ENCODE measurements at regions not wholly inside any gene's neighbourhood (a gene's known extent, or its start where the extent isn't known, plus 50 kb on each side); places are given as distances from the start of the nearest gene placed in this dataset.

DNA sequence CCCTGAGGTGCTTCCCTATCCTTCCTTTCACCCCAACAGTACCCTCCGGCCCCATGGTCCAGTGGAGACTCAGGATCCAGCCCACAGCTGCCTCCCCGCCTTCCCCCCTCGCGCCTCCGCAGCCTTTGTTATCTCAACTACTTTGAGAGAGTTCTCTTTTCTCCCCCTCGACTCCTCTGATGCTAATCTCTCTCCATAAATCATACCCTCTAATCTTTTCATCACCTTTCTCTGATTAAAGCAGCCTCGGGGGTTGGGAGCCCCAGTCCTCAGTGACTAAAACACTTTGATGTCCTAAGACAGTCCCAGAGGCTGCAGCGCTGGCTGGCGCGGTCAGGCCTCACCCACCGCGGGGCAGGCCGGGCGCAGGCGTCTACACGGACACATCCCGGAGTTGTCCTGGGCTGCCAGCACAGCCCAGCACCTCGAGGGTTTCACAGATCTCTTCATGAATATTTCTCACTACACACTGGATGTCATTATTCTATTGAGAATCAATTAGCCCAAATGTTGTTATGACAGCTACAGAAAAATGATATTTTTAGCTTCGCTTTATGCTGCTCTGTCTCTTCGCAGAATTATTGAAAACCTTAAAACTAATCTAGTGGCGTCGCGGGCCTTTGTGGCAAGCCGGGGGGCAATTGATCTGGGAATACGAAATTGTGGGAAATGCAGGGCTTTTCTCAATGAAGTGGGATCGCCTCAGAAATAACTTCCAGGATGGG is 289.5 kb downstream of the RRAGC start:
- H3K9ac ChIP-seq (ENCODE audit: low read length), result no peak overlapping the region
- DNase-seq, result no peak
- no peak overlapping the region for H3K4ac ChIP-seq (ENCODE audit: low read depth, low read length)
- no peak overlapping the region for H4K12ac ChIP-seq (ENCODE audit: low read depth, low read length)
- no peak overlapping the region for H4K8ac ChIP-seq (ENCODE audit: low read depth, low read length)
- no peak overlapping the region for H2BK12ac ChIP-seq (ENCODE audit: low read length)
- H3K18ac ChIP-seq (ENCODE audit: low read length), result no peak overlapping the region
- H3K79me2 ChIP-seq (ENCODE audit: control insufficient read depth, insufficient read depth, low read length, poor library complexity), result no peaks in the 10 kb centered on the region
- no peaks in the 10 kb centered on the region for H3K36me3 ChIP-seq (ENCODE audit: control insufficient read depth in 1 of 2, insufficient read depth in 2 of 2, low read length in 2 of 2)
- H2AK5ac ChIP-seq (ENCODE audit: low read length), result no peak overlapping the region
- H3K4me3 ChIP-seq (ENCODE audit: low read depth, low read length), result no peak overlapping the region
- H3K4me2 ChIP-seq (ENCODE audit: low read length), result no peak overlapping the region
- H3K79me1 ChIP-seq (ENCODE audit: low read length), result no peaks in the 10 kb centered on the region
- H3K4me1 ChIP-seq (ENCODE audit: control insufficient read depth in 1 of 2, insufficient read depth in 2 of 2, low read length in 2 of 2), result no peaks in the 10 kb centered on the region
- H4K91ac ChIP-seq (ENCODE audit: low read depth, low read length), result no peak overlapping the region
- no CpG with 5 or more reads among the region's 26 CpGs for WGBS (ENCODE audit: extremely low coverage, insufficient coverage, insufficient read length)
- H3K27me3 ChIP-seq (ENCODE audit: insufficient read depth, low read length), result peaks cover 3% of the 10 kb centered on the region
- H3K9me3 ChIP-seq (ENCODE audit: insufficient read depth, low read depth, low read length), result no peaks in the 10 kb centered on the region
- H2BK120ac ChIP-seq (ENCODE audit: insufficient read depth, low read length, poor library complexity), result no peak overlapping the region
- no peak overlapping the region for H3K14ac ChIP-seq (ENCODE audit: low read length)
- no peak overlapping the region for H2AFZ ChIP-seq (ENCODE audit: insufficient read depth, low read length, poor library complexity)
- no peak overlapping the region for H3K23ac ChIP-seq (ENCODE audit: low read length)
- no peak overlapping the region for H3K27ac ChIP-seq (ENCODE audit: low read depth, low read length)
- H2BK5ac ChIP-seq (ENCODE audit: low read depth, low read length, poor library complexity), result no peak overlapping the region

DNA sequence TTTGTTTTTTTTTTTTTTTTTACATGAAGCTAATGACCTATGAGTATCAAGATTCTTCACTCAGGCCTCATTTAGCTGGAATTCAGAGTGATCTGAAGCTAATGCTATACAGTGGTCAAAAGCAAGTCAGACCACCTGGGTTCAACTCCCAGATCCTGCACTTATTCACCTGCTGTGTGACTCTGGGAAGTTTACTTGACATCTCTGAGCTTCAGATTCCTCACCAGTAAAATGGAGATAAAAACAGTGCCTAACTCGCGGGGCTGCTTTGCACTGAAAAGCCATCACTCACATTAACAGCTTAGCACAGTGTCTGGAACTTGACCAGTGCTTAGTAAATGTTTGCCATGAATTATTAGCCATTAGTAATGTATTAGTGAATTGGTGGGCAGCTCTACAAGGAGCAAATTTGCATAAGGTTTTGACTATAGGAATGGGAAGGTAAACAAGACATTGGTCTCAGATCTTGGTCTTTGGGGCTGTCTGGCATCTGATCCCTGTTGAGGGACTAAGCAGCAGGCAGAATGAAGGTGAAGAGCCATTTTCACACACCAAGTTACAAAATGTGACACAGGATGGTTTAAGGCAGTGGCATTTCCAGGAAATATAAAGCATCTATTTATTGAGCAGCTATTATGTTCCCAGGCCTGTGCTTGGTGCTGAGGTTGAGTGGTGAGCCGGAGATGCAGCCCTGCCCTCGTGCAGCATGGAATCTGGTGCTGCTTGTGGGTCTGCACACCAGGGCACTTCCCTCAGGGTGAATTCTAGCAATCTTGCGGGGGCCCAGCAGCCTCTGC is 291.3 kb downstream of the RRAGC start:
- no peak overlapping the region for H3K4ac ChIP-seq (ENCODE audit: low read depth, low read length)
- H2BK5ac ChIP-seq (ENCODE audit: low read depth, low read length, poor library complexity), result no peak overlapping the region
- H3K27me3 ChIP-seq (ENCODE audit: insufficient read depth, low read length), result peaks cover 3% of the 10 kb centered on the region
- H3K18ac ChIP-seq (ENCODE audit: low read length), result no peak overlapping the region
- no peak overlapping the region for H3K23ac ChIP-seq (ENCODE audit: low read length)
- H3K27ac ChIP-seq (ENCODE audit: low read depth, low read length), result no peak overlapping the region
- no peak overlapping the region for H2AFZ ChIP-seq (ENCODE audit: insufficient read depth, low read length, poor library complexity)
- no peak overlapping the region for H3K4me2 ChIP-seq (ENCODE audit: low read length)
- H3K4me1 ChIP-seq (ENCODE audit: control insufficient read depth in 1 of 2, insufficient read depth in 2 of 2, low read length in 2 of 2), result no peaks in the 10 kb centered on the region
- peaks cover 3% of the 10 kb centered on the region for H3K9me3 ChIP-seq (ENCODE audit: insufficient read depth, low read depth, low read length)
- no peaks in the 10 kb centered on the region for H3K79me1 ChIP-seq (ENCODE audit: low read length)
- H3K4me3 ChIP-seq (ENCODE audit: low read depth, low read length), result no peak overlapping the region
- no peak overlapping the region for H4K12ac ChIP-seq (ENCODE audit: low read depth, low read length)
- no peak overlapping the region for H3K9ac ChIP-seq (ENCODE audit: low read length)
- H4K8ac ChIP-seq (ENCODE audit: low read depth, low read length), result no peak overlapping the region
- WGBS (ENCODE audit: extremely low coverage, insufficient coverage, insufficient read length), result no CpG with 5 or more reads among the region's 5 CpGs
- H4K91ac ChIP-seq (ENCODE audit: low read depth, low read length), result no peak overlapping the region
- H3K36me3 ChIP-seq (ENCODE audit: control insufficient read depth in 1 of 2, insufficient read depth in 2 of 2, low read length in 2 of 2), result no peaks in the 10 kb centered on the region
- H2AK5ac ChIP-seq (ENCODE audit: low read length), result no peak overlapping the region
- H3K14ac ChIP-seq (ENCODE audit: low read length), result no peak overlapping the region
- no peaks in the 10 kb centered on the region for H3K79me2 ChIP-seq (ENCODE audit: control insufficient read depth, insufficient read depth, low read length, poor library complexity)
- H2BK12ac ChIP-seq (ENCODE audit: low read length), result no peak overlapping the region
- DNase-seq, result no peak
- H2BK120ac ChIP-seq (ENCODE audit: insufficient read depth, low read length, poor library complexity), result no peak overlapping the region

- H3K4me1 ChIP-seq (ENCODE audit: control insufficient read depth in 1 of 2, insufficient read depth in 2 of 2, low read length in 2 of 2), result no peaks in the 10 kb centered on the region
- no peak overlapping the region for H3K9ac ChIP-seq (ENCODE audit: low read length)
- no peak overlapping the region for H2BK120ac ChIP-seq (ENCODE audit: insufficient read depth, low read length, poor library complexity)
- no peak overlapping the region for H4K12ac ChIP-seq (ENCODE audit: low read depth, low read length)
- H3K4me3 ChIP-seq (ENCODE audit: low read depth, low read length), result no peak overlapping the region
- no peak overlapping the region for H2BK12ac ChIP-seq (ENCODE audit: low read length)
- no peak overlapping the region for H4K91ac ChIP-seq (ENCODE audit: low read depth, low read length)
- H3K79me2 ChIP-seq (ENCODE audit: control insufficient read depth, insufficient read depth, low read length, poor library complexity), result no peaks in the 10 kb centered on the region
- H3K27ac ChIP-seq (ENCODE audit: low read depth, low read length), result no peak overlapping the region
- WGBS (ENCODE audit: extremely low coverage, insufficient coverage, insufficient read length), result no CpG with 5 or more reads among the region's 5 CpGs
- no peak overlapping the region for H2AFZ ChIP-seq (ENCODE audit: insufficient read depth, low read length, poor library complexity)
- no peak overlapping the region for H3K14ac ChIP-seq (ENCODE audit: low read length)
- H3K36me3 ChIP-seq (ENCODE audit: control insufficient read depth in 1 of 2, insufficient read depth in 2 of 2, low read length in 2 of 2), result no peaks in the 10 kb centered on the region
- no peak overlapping the region for H3K4me2 ChIP-seq (ENCODE audit: low read length)
- DNase-seq, result no peak
- no peak overlapping the region for H2BK5ac ChIP-seq (ENCODE audit: low read depth, low read length, poor library complexity)
- H3K4ac ChIP-seq (ENCODE audit: low read depth, low read length), result no peak overlapping the region
- H3K79me1 ChIP-seq (ENCODE audit: low read length), result no peaks in the 10 kb centered on the region
- H3K23ac ChIP-seq (ENCODE audit: low read length), result no peak overlapping the region
- no peak overlapping the region for H3K18ac ChIP-seq (ENCODE audit: low read length)
- H3K9me3 ChIP-seq (ENCODE audit: insufficient read depth, low read depth, low read length), result peaks cover 3% of the 10 kb centered on the region
- peaks cover 3% of the 10 kb centered on the region for H3K27me3 ChIP-seq (ENCODE audit: insufficient read depth, low read length)
- H2AK5ac ChIP-seq (ENCODE audit: low read length), result no peak overlapping the region
- H4K8ac ChIP-seq (ENCODE audit: low read depth, low read length), result no peak overlapping the region
Observed at GRCh38 chr1:38567401-38567800, 292.2 kb downstream of the RRAGC start.

DNA sequence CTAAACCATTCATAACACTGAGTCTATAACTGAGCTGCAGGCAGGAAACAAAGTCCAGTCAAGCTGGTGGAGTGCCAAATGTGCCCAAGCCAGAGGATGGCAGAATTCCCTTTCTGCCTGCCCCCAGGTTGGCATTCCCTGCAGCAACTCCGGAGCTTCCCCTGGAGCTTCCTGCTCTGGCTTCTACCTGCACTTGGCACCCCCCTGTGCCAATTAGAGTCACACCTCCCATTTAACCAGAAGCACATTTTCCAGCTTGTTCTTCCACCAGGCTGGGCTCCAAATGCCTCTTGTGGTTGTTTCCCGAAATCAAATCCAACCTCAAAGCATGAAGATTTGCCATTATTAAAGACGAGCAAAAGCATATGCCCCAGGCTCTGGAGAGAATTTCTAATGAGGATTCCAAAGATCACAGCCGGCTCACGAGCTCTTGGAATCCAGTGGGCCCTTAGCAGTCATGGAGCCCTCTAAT is 294.5 kb downstream of the RRAGC start:
- Histone ChIP-seq H2AFZ (ENCODE audit: insufficient read depth, low read length, poor library complexity) (no peak overlapping the region), H3K36me3 (ENCODE audit: control insufficient read depth in 1 of 2, insufficient read depth in 2 of 2, low read length in 2 of 2) (no peaks in the 10 kb centered on the region), H3K9ac (ENCODE audit: low read length) (no peak overlapping the region), H2BK5ac (ENCODE audit: low read depth, low read length, poor library complexity) (no peak overlapping the region), H4K12ac (ENCODE audit: low read depth, low read length) (no peak overlapping the region), H4K91ac (ENCODE audit: low read depth, low read length) (no peak overlapping the region), H3K27me3 (ENCODE audit: insufficient read depth, low read length) (peaks cover 3% of the 10 kb centered on the region), H3K4me1 (ENCODE audit: control insufficient read depth in 1 of 2, insufficient read depth in 2 of 2, low read length in 2 of 2) (no peaks in the 10 kb centered on the region), H3K4me2 (ENCODE audit: low read length) (no peak overlapping the region), H3K18ac (ENCODE audit: low read length) (no peak overlapping the region), H2AK5ac (ENCODE audit: low read length) (no peak overlapping the region), H3K4ac (ENCODE audit: low read depth, low read length) (no peak overlapping the region), H4K8ac (ENCODE audit: low read depth, low read length) (no peak overlapping the region), H2BK120ac (ENCODE audit: insufficient read depth, low read length, poor library complexity) (no peak overlapping the region), H3K79me2 (ENCODE audit: control insufficient read depth, insufficient read depth, low read length, poor library complexity) (no peaks in the 10 kb centered on the region), H3K23ac (ENCODE audit: low read length) (no peak overlapping the region), H3K14ac (ENCODE audit: low read length) (no peak overlapping the region), H3K4me3 (ENCODE audit: low read depth, low read length) (no peak overlapping the region), H2BK12ac (ENCODE audit: low read length) (no peak overlapping the region), H3K79me1 (ENCODE audit: low read length) (no peaks in the 10 kb centered on the region), H3K9me3 (ENCODE audit: insufficient read depth, low read depth, low read length) (peaks cover 3% of the 10 kb centered on the region), H3K27ac (ENCODE audit: low read depth, low read length) (no peak overlapping the region)
- DNase-seq, result no peak
- no CpG with 5 or more reads among the region's 5 CpGs for WGBS (ENCODE audit: extremely low coverage, insufficient coverage, insufficient read length)

Data from trophoblast cell (in vitro differentiated cells and primary cell).